Chondrocyte (in vitro differentiated cells): ENCODE measurements at regions not wholly inside any gene's neighbourhood (a gene's known extent, or its start where the extent isn't known, plus 50 kb on each side); places are given as distances from the start of the nearest gene placed in this dataset.

ENCODE experiments used
- DNase-seq: peaks from one replicate; pipeline ENCODE4 v3.0.0; 2021; ENCODE audit warnings: mixed read lengths, low spot score
- H3K27ac Mint-ChIP-seq: one replicate; pipeline ENCODE4 v1.8.0; 2021; ENCODE audit warnings: mild to moderate bottlenecking, moderate library complexity, mixed read lengths; ENCODE audit not compliant: unreplicated experiment
- H3K27me3 Mint-ChIP-seq: 2 replicates; pipeline ENCODE4 v1.8.0; 2021; ENCODE audit warnings: low read depth, mixed read lengths
- H3K36me3 Mint-ChIP-seq: 2 replicates; pipeline ENCODE4 v1.8.0; 2021; ENCODE audit warnings: low read depth, mixed read lengths
- H3K4me1 Mint-ChIP-seq: 2 replicates; pipeline ENCODE4 v1.8.0; 2021; ENCODE audit warnings: low read depth, mild to moderate bottlenecking, mixed read lengths
- H3K4me3 Mint-ChIP-seq: one replicate; pipeline ENCODE4 v1.8.0; 2021; ENCODE audit warnings: mild to moderate bottlenecking, moderate library complexity, mixed read lengths; ENCODE audit not compliant: unreplicated experiment
- H3K9me3 Mint-ChIP-seq: 2 replicates; pipeline ENCODE4 v1.8.0; 2021; ENCODE audit warnings: low read depth, mixed read lengths
- CTCF ChIP-seq: fragments of 200-600 bp; sonication (generic); IDR thresholded peaks from 2 replicates; pipeline ENCODE4 v1.5.0; 2021; ENCODE audit warnings: antibody characterized with exemption, mild to moderate bottlenecking, moderate library complexity

GRCh38 chr16:72287649-72288048, 115.7 kb upstream of the PMFBP1 start:
- TF ChIP-seq CTCF: no peak
- Mint-ChIP-seq H3K27me3 (no peaks in the 10 kb centered on the region), H3K9me3 (no peaks in the 10 kb centered on the region), H3K4me1 (peaks cover 49% of the 10 kb centered on the region), H3K27ac (no peak overlapping the region), H3K4me3 (no peak overlapping the region), H3K36me3 (peaks cover 5% of the 10 kb centered on the region)
- no peak for DNase-seq

GRCh38 chr16:72286936-72287620, 115.1 kb upstream of the PMFBP1 start:
- TF ChIP-seq CTCF: no peak
- Mint-ChIP-seq H3K36me3 (peaks cover 5% of the 10 kb centered on the region), H3K27ac (no peak overlapping the region), H3K4me1 (peaks cover 44% of the 10 kb centered on the region), H3K9me3 (no peaks in the 10 kb centered on the region), H3K4me3 (no peak overlapping the region), H3K27me3 (no peaks in the 10 kb centered on the region)
- no peak for DNase-seq

- no peak for TF ChIP-seq CTCF
- Mint-ChIP-seq H3K27me3 (no peaks in the 10 kb centered on the region), H3K36me3 (peaks cover 5% of the 10 kb centered on the region), H3K4me3 (no peak overlapping the region), H3K4me1 (peaks cover 31% of the 10 kb centered on the region), H3K27ac (no peak overlapping the region), H3K9me3 (no peaks in the 10 kb centered on the region)
- DNase-seq: no peak
Observed at GRCh38 chr16:72285728-72286127, 113.8 kb upstream of the PMFBP1 start.

GRCh38 chr16:72285324-72285723, 113.4 kb upstream of the PMFBP1 start:
- no peaks in the 10 kb centered on the region for H3K27me3 Mint-ChIP-seq
- H3K36me3 Mint-ChIP-seq: peaks cover 5% of the 10 kb centered on the region
- peaks cover 27% of the 10 kb centered on the region for H3K4me1 Mint-ChIP-seq
- no peak for TF ChIP-seq CTCF
- no peak overlapping the region for H3K4me3 Mint-ChIP-seq
- H3K9me3 Mint-ChIP-seq: no peaks in the 10 kb centered on the region
- H3K27ac Mint-ChIP-seq: no peak overlapping the region
- no peak for DNase-seq

GRCh38 chr16:72284042-72284789, 112.3 kb upstream of the PMFBP1 start:
- H3K27me3 Mint-ChIP-seq: no peaks in the 10 kb centered on the region
- H3K36me3 Mint-ChIP-seq: peaks cover 2% of the 10 kb centered on the region
- H3K9me3 Mint-ChIP-seq: no peaks in the 10 kb centered on the region
- H3K4me3 Mint-ChIP-seq: no peak overlapping the region
- no peak for DNase-seq
- peak overlapping the region; percentile 63 for H3K27ac Mint-ChIP-seq
- H3K4me1 Mint-ChIP-seq: peaks cover 19% of the 10 kb centered on the region
- TF ChIP-seq CTCF: no peak
